Astrocyte of the cerebellum (primary cell): ENCODE measurements at regions not wholly inside any gene's neighbourhood (a gene's known extent, or its start where the extent isn't known, plus 50 kb on each side); places are given as distances from the start of the nearest gene placed in this dataset.

ENCODE experiments used
- DNase-seq: peaks from one replicate; pipeline ENCODE4 v3.0.0-alpha.2; 2011; ENCODE audit warnings: low read depth
- H3K4me3 ChIP-seq: 2 replicates; pipeline ENCODE4 v1.5.1; 2011; ENCODE audit warnings: mild to moderate bottlenecking, low read depth, low read length, moderate library complexity
- in situ Hi-C: cut with HindIII; loops from 2 replicates; pipeline ENCODE4 v1.10.0; 2017; ENCODE audit warnings: low sequenced_read_pairs
- TF ChIP-seq, protein P1 (sequence below): IDR thresholded peaks from 2 replicates; pipeline ENCODE4 v1.5.1; 2012; ENCODE audit warnings: low read length, low read depth, moderate library complexity, mild to moderate bottlenecking; ENCODE audit errors: missing control alignments

DNA sequence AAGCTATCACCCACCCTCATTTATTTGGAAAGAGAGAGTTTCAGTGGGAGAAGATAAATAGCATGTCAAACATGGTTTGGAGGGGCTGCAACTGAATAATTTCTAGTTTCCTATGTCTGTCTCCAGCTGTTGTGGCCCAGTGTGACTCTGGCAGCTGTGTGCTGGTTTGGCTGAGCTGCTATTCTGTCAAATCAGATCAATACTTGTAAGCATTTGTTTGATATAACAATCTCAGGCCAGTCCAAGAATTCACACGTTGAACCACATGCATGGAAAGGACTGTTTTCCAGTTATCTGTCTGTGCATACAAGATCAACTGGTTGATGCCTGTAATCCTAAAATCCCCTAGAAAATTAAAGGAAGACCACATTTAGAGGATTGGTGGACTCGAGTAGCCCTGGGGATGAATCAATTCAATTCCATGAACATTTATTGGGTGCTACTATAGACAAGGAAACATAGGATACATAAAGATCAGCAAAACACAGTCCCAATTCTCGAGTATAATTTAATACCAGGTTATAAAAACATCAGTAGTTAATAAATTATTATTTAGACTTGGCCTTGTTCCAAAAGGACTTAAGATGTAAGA is 209.0 kb upstream of the PARD3B start:
- no peak overlapping the region for H3K4me3 ChIP-seq
- in situ Hi-C loops, result no loop called here
- DNase-seq, result no peak
- TF ChIP-seq, protein P1, sequence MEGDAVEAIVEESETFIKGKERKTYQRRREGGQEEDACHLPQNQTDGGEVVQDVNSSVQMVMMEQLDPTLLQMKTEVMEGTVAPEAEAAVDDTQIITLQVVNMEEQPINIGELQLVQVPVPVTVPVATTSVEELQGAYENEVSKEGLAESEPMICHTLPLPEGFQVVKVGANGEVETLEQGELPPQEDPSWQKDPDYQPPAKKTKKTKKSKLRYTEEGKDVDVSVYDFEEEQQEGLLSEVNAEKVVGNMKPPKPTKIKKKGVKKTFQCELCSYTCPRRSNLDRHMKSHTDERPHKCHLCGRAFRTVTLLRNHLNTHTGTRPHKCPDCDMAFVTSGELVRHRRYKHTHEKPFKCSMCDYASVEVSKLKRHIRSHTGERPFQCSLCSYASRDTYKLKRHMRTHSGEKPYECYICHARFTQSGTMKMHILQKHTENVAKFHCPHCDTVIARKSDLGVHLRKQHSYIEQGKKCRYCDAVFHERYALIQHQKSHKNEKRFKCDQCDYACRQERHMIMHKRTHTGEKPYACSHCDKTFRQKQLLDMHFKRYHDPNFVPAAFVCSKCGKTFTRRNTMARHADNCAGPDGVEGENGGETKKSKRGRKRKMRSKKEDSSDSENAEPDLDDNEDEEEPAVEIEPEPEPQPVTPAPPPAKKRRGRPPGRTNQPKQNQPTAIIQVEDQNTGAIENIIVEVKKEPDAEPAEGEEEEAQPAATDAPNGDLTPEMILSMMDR, result no peak

GRCh38 chr2:204337638-204338037 is 207.6 kb upstream of the PARD3B start:
- H3K4me3 ChIP-seq, result no peak overlapping the region
- no peak for DNase-seq
- in situ Hi-C loops, result no loop called here
- TF ChIP-seq, protein P1, result no peak

GRCh38 chr2:204339212-204339715 is 206.0 kb upstream of the PARD3B start:
- TF ChIP-seq, protein P1, result no peak
- no peak overlapping the region for H3K4me3 ChIP-seq
- in situ Hi-C loops, result no loop called here
- DNase-seq, result no peak

- H3K4me3 ChIP-seq, result no peak overlapping the region
- TF ChIP-seq, protein P1, result no peak
- DNase-seq, result no peak
- in situ Hi-C loops, result no loop called here
These were observed 204.8 kb upstream of the PARD3B start for GRCh38 chr2:204340511-204340910.

DNA sequence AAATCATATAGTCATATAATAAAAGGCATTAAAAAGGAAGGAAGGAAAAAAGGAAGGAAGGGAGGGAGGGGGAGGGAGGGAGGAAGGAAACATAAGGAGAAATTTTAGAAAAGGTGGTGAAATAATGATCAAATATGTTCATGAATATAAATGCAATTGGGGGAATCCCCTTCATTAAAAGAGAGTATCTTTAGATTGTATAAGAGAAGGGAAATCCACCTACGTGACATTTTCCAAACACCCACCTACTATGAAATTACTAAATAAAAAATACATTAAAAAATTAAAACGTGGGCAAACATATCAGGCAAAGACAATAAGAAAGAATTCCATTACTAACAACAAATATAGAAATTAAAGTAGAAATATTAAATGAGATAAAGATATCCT is 203.4 kb upstream of the PARD3B start:
- DNase-seq, result no peak
- in situ Hi-C loops, result no loop called here
- TF ChIP-seq, protein P1, result no peak

GRCh38 chr2:204343685-204344084 is 201.6 kb upstream of the PARD3B start:
- TF ChIP-seq, protein P1, result no peak
- no peak for DNase-seq
- in situ Hi-C loops, result no loop called here
- no peak overlapping the region for H3K4me3 ChIP-seq

More for the DNA sequence above, 203.4 kb upstream of the PARD3B start:
- H3K4me3 ChIP-seq, result no peak overlapping the region
